ELF-1 (cell line): ENCODE measurements at regions not wholly inside any gene's neighbourhood (a gene's known extent, or its start where the extent isn't known, plus 50 kb on each side); places are given as distances from the start of the nearest gene placed in this dataset.
"Not testable (repeated sequence)": the region's sequence is repeated elsewhere in the genome, so short reads cannot be mapped to it uniquely, and the experiment has no call there.

Experiments
- DNase-seq: peaks from one replicate; pipeline ENCODE4 v3.0.0-alpha.2; 2016; ENCODE audit warnings: low read depth, low spot score

- no peak for DNase-seq
Observed at GRCh38 chr17:53492532-53492931, 330.2 kb upstream of the KIF2B start.

- DNase-seq: peak; percentile 18
Observed at GRCh38 chr17:53490447-53490968, 332.2 kb upstream of the KIF2B start.

GRCh38 chr17:53483704-53484103 is 339.0 kb upstream of the KIF2B start:
- no peak for DNase-seq

GRCh38 chr17:53475002-53475401 is 347.7 kb upstream of the KIF2B start:
- no peak for DNase-seq

DNA sequence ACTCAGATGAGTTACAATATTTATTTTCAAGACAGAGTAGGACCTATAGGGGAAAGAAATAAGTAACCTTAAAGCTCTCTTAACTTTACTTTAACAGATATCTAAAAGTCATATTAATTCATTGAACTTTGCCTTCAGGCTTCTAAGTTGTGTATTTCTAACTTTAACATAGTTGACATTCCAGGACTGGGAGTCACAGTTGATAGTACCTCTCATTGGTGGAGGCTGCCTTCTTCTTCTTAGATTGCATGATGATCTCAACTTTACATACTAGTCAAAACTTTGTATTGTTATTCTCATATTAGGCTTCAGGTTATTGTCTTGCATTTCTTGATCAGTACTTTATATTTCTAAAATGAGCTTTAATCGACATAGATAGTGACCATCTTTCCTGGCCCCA is 350.1 kb upstream of the KIF2B start:
- DNase-seq: no peak

DNA sequence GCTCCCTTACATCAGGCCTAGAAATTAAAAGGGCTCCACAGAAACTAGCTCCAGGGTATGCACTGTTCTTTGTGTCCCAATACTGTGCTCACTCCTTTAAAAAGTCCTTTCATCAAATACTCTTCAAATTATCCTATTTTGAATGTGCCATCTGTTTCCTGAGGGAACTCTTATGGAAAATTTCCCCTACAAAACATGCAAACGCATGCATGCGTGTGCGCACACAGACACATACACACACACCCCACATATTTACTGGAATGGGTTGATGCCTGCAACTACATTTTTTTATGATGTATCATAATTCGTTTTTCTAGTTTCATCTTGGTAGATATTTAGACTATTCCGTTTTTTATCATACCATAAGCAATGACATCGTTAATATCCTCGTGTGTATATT is 351.2 kb upstream of the KIF2B start:
- DNase-seq: no peak

GRCh38 chr17:53470626-53471025 is 352.1 kb upstream of the KIF2B start:
- no peak for DNase-seq

DNA sequence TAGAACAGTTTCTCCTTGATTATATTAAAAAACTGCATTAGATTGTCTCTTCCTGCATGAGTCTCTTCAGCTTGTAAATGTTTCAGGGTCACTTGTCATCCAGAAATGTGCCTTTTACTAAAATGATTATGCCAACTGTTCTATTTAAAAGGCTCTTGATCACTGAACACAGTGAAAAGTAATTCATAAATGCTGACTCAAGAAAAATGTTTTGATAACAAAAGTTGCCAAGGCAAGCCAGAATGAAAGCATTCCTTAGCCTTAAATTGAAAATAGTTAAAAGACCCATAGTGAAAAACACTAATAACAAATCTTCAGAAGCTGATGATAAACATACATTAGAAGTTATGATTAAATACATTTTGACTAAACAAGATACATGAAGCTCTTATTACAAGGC is 356.0 kb upstream of the KIF2B start:
- DNase-seq: no peak

DNA sequence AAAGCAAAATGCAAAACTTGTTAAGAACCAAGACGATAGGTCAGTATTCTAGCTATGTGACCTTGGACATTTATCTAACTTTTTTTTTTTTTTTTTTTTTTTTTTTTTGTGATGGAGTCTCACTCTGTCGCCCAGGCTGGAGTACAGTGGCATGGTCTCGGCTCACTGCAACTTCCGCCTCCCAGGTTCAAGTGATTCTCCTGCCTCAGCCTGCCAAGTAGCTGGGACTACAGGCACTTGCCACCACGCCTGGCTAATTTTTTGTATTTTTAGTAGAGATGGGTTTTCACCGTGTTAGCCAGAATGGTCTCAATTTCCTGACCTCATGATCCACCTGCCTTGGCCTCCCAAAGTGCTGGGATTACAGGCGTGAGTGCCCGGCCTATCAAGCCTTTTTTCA is 358.3 kb upstream of the KIF2B start:
- DNase-seq: not testable (repeated sequence)

DNA sequence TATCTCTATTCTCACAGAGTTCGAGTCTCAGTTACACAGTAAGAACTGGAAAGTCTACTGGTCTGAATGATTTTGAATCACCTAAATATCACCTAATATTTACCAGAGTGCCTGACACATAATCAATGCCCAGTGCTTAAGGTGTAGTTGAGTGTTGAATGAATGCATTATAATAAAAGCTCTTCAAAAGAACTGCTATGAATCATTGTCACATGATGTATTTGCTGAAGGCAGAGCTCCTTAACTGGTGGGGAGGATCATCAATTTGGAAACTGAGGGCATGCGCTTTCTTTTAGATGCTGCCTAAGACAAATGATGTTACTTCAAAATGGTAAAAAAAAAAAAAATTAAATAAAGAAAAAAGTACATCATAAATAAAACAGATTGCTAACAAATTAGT is 359.4 kb upstream of the KIF2B start:
- DNase-seq: no peak

- DNase-seq: no peak
Observed at GRCh38 chr17:53462393-53462811, 360.3 kb upstream of the KIF2B start.

GRCh38 chr17:53455943-53456342 is 366.8 kb upstream of the KIF2B start:
- DNase-seq: not testable (repeated sequence)

GRCh38 chr17:53454337-53454736 is 368.4 kb upstream of the KIF2B start:
- DNase-seq: no peak

GRCh38 chr17:53449324-53449723 is 373.4 kb upstream of the KIF2B start:
- DNase-seq: no peak

- no peak for DNase-seq
Observed at GRCh38 chr17:53428913-53429312, 393.8 kb upstream of the KIF2B start.

- no peak for DNase-seq
Observed at GRCh38 chr17:53426505-53426904, 396.2 kb upstream of the KIF2B start.

DNA sequence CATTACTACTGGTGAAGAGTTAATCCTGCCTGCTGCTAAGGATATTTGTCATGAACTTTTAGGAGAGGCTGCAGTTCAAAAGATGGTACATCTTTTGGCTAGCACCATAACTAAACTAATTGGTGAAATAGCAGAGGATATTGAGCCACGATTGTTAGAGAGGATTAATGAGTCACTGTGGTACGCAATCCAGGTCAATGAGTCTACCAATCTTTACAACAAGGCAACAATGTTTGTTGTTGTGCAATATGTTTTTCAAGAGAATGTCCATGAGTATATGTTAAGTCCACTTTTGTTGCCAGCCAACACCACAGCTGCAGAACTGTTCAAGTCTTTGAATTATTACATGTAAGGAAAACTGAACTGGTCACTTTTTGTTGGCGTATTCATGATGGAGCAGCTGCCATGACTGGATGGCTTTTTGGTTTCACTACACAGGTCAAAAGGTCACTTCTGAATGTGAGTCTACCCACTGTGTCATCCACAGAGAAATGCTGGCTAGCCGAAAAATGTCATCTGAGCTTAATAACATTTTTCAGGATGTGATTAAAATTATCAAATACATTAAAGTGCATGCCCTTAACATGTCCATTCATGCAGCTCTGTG is 402.6 kb upstream of the KIF2B start:
- DNase-seq: no peak

DNA sequence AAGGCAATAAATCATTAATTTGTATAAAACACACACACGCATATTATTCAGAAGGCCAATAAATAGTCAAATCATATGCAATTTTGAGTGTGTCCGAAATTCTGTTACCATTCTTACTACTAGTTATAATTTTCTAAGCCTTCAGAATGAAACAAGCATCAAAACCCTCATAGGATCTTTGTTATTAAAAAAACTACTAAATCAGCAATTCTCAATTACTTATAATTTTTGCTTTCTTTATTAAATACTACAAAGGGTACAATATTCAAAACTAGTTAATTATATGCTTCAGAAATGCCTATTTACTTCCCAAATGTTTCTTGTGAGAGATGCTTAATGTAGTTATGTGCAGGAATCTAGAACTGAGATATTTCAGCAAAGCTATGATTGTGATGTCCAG is 413.1 kb upstream of the KIF2B start:
- DNase-seq: no peak

DNA sequence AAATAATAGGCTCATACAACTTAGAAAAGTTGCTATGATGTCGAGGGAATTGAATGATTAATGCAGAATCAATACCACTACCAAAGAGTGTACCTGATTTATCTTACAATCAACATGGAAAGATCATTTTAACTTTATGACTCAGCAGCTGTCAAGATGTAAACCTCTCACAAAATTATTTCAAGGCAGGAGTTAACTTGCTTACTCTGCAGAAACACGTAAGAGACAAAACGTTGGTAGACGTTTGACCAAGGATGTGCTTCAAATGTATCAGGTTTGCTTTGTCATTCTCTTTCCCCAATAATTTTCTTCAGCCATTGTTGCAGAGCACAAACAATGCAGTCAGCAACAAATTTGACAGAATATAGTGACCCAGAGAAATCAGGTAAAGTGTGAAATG is 415.8 kb upstream of the KIF2B start:
- DNase-seq: no peak

DNA sequence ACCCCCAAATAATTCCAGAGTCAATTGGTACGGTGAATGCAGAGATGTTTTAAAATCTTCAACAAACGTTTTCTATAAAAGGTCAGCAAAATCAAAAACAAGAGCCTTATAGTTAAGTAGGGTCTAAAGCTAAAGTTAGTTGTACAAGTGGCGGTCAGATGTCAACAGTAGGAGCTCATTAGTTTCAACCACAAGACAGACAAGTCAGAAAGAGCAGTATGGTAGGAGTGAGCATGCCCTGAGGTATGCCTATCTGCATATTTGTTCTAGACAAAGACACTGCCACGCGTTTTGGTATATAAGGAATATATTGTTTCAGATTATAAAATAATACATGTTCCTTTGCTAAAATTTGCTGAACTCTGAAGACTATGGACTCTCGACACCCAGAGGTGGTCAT is 431.5 kb upstream of the KIF2B start:
- no peak for DNase-seq

DNA sequence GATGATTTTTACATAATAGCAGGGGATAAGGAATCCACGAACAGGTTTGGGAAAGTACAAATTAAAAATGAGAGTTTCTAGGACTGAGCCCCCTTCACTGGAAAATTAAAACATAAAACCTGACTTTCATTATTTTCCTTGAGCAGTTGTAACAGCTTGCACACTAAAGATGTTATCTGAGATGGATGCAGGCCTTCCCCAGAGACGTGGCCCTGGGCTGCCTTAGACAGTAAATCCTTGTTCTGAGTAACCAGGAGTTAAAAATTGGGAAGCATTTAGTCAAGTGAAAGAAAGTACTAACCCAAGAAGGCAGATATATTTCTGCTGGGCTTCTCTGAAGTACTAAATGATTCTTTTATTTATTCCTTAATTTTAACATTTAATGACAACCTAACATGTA is 432.2 kb upstream of the KIF2B start:
- no peak for DNase-seq

- no peak for DNase-seq
Observed at GRCh38 chr17:53387745-53388144, 435.0 kb upstream of the KIF2B start.

- DNase-seq: no peak
Observed at GRCh38 chr17:53353919-53354351, 468.8 kb upstream of the KIF2B start.

- DNase-seq: no peak
Observed at GRCh38 chr17:53344778-53345177, 477.9 kb upstream of the KIF2B start.
